Ishikawa (cell line): ENCODE measurements at regions not wholly inside any gene's neighbourhood (a gene's known extent, or its start where the extent isn't known, plus 50 kb on each side); places are given as distances from the start of the nearest gene placed in this dataset.

Source experiments
- CEBPB ChIP-seq: IDR thresholded peaks from 2 replicates; pipeline ENCODE4 v1.6.1; 2012
- CREB1 ChIP-seq: IDR thresholded peaks from 2 replicates; pipeline ENCODE4 v1.6.1; 2012; ENCODE audit warnings: low read depth
- EGR1 ChIP-seq: IDR thresholded peaks from 2 replicates; pipeline ENCODE4 v1.6.1; 2012
- EP300 ChIP-seq: IDR thresholded peaks from 2 replicates; pipeline ENCODE4 v1.6.1; 2012; ENCODE audit warnings: borderline replicate concordance
- FOXM1 ChIP-seq: IDR thresholded peaks from 2 replicates; pipeline ENCODE4 v1.6.1; 2012; ENCODE audit warnings: low read depth, borderline replicate concordance
- MAX ChIP-seq: IDR thresholded peaks from 2 replicates; pipeline ENCODE4 v1.6.1; 2012
- NFIC ChIP-seq: IDR thresholded peaks from 2 replicates; pipeline ENCODE4 v1.6.1; 2012
- RAD21 ChIP-seq: IDR thresholded peaks from 2 replicates; pipeline ENCODE4 v1.6.1; 2012; ENCODE audit warnings: low read depth
- REST ChIP-seq: IDR thresholded peaks from 2 replicates; pipeline ENCODE4 v1.6.1; 2012; ENCODE audit warnings: low read depth, mild to moderate bottlenecking
- TAF1 ChIP-seq: IDR thresholded peaks from 2 replicates; pipeline ENCODE4 v1.6.1; 2012; ENCODE audit warnings: low read depth, mild to moderate bottlenecking
- TCF12 ChIP-seq: IDR thresholded peaks from 2 replicates; pipeline ENCODE4 v1.6.1; 2012; ENCODE audit warnings: low read depth
- TEAD4 ChIP-seq: IDR thresholded peaks from 2 replicates; pipeline ENCODE4 v1.6.1; 2012
- YY1 ChIP-seq: IDR thresholded peaks from 2 replicates; pipeline ENCODE4 v1.6.1; 2012; ENCODE audit warnings: low read depth
- ZBTB7A ChIP-seq: IDR thresholded peaks from 2 replicates; pipeline ENCODE4 v1.6.1; 2012; ENCODE audit warnings: low read depth
- TF ChIP-seq, protein P1 (sequence below): IDR thresholded peaks from 2 replicates; pipeline ENCODE4 v1.6.1; 2012

DNA sequence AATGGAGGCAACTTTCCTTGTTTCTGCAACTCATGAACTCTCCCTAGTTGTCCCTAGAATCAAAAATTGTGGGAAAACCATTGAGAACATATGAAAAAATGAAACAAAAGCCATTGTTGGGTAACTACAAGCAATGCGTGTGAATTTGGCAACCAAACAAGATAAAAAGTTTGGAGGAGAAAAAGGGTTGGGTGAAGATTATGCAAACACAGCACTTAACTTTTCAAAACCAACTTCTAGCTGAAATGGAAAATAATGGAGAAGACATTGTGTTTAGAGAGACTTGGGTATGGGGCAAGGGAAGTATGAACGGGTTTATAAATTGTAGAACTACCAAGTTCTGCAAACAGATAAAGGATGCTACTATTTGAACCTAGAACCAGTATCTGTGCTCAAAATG, 89.0 kb upstream of the SVIL start:
- TF ChIP-seq CEBPB, result no peak
- TF ChIP-seq, protein P1, sequence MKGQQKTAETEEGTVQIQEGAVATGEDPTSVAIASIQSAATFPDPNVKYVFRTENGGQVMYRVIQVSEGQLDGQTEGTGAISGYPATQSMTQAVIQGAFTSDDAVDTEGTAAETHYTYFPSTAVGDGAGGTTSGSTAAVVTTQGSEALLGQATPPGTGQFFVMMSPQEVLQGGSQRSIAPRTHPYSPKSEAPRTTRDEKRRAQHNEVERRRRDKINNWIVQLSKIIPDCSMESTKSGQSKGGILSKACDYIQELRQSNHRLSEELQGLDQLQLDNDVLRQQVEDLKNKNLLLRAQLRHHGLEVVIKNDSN, result no peak
- no peak for TF ChIP-seq EP300
- no peak for TF ChIP-seq MAX
- no peak for TF ChIP-seq EGR1
- no peak for TF ChIP-seq REST
- no peak for TF ChIP-seq NFIC
- no peak for TF ChIP-seq CREB1
- TF ChIP-seq TAF1, result no peak
- TF ChIP-seq ZBTB7A, result no peak
- no peak for TF ChIP-seq FOXM1
- TF ChIP-seq TCF12, result no peak
- TF ChIP-seq RAD21, result no peak

DNA sequence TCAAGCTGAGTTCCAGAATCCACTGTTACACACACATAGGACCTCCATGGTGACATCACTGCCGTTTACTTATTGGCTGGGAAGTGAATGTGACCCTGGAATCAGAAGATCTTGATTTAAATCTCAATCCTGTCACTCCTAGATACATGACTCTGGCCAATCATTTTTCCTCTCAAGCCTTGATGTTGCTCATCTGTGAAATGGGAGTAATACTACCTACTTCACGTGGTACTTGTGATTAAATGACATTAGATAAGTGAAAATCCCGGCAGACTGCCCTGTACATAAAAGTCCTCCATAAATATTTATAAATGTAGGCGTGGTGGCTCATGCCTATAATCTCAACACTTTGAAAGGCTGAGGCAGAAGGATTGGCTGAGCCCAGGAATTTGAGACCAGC, 88.0 kb upstream of the SVIL start:
- TF ChIP-seq MAX (no peak), TEAD4 (no peak), FOXM1 (no peak), TCF12 (no peak), REST (no peak), RAD21 (no peak), EP300 (no peak), ZBTB7A (no peak), YY1 (no peak), CREB1 (no peak), CEBPB (no peak), EGR1 (no peak), TAF1 (no peak), NFIC (no peak)
- TF ChIP-seq, protein P1, result no peak

- TF ChIP-seq TEAD4 (no peak), TAF1 (no peak), NFIC (no peak), MAX (no peak), CEBPB (no peak), YY1 (no peak), TCF12 (no peak), EGR1 (no peak), FOXM1 (no peak), RAD21 (no peak), EP300 (no peak)
- TF ChIP-seq, protein P1, result no peak
These were observed 85.4 kb upstream of the SVIL start for GRCh38 chr10:29720149-29720548.

DNA sequence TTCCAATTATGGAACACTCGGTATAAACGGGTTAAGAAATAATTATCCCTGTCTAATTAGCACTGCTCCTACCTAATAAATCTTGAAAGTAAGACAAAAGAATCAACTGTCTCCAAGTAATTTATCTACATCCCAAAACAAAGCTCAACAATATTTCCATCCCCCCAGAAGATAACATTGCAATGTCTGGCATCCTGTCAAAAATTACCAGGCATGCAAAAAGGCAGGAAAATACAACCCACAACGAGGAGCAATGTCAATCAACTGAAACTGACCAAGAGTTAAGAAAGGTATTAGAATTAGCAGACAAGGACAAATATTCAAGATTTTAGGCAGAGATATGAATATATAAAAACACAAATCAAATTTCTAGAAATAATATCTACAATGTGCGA, 84.5 kb upstream of the SVIL start:
- TF ChIP-seq EGR1 (no peak), EP300 (no peak), NFIC (no peak), TAF1 (no peak), REST (no peak), YY1 (no peak)
